ENCODE measurements at regions not wholly inside any gene's neighbourhood (a gene's known extent, or its start where the extent isn't known, plus 50 kb on each side); places are given as distances from the start of the nearest gene placed in this dataset.

DNA sequence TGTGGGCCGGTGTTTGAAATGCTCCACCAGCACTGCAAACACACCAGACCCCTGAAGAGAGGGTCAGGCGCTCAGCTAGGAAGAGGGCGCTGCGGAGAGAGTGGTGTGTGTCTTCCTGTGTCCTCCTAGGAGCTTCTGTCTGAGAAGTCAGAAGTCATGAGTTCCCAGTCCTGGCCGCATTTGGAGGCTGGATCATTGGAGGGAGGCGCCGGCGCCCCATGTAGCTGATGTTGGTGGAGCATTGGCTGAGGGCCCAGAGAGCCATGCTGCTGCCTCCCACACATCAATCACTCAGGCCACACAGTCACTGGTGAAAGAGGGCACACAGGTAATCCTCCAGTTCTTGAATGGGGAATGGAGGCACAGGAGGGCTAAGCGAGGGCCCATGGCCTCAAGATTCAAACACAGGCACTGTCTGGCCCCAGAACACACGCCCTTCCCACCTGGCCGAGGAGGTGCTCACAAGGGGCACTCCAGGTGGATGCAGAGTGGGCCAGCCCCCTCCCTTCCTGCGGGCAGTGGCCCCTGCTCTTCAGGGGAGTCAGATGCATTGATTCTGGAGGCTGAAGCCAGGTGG, 66.3 kb downstream of the RRM2 start:
- TF ChIP-seq POLR2AphosphoS5 (IDR thresholded peaks at IDR 0.05; ENCODE audit: low read depth, low read length) (no peak), POLR2A (IDR thresholded peaks at IDR 0.05; ENCODE audit: low read depth, low read length) (no peak), TAF1 (IDR thresholded peaks at IDR 0.05; ENCODE audit: low read depth, low read length) (no peak), POU2F2 (IDR thresholded peaks at IDR 0.05; ENCODE audit: low read depth, low read length) (no peak)
